GM10266 (cell line): ENCODE measurements at regions not wholly inside any gene's neighbourhood (a gene's known extent, or its start where the extent isn't known, plus 50 kb on each side); places are given as distances from the start of the nearest gene placed in this dataset.

Source experiments
- DNase-seq: peaks from one replicate; pipeline ENCODE4 v3.0.0; 2012; ENCODE audit errors: extremely low spot score
- TF ChIP-seq, protein P1 (sequence below): IDR thresholded peaks from 2 replicates; pipeline ENCODE4 v1.5.1; 2012; ENCODE audit warnings: mild to moderate bottlenecking, low read depth; ENCODE audit not compliant: control insufficient read depth, insufficient read depth; ENCODE audit errors: missing control alignments

DNA sequence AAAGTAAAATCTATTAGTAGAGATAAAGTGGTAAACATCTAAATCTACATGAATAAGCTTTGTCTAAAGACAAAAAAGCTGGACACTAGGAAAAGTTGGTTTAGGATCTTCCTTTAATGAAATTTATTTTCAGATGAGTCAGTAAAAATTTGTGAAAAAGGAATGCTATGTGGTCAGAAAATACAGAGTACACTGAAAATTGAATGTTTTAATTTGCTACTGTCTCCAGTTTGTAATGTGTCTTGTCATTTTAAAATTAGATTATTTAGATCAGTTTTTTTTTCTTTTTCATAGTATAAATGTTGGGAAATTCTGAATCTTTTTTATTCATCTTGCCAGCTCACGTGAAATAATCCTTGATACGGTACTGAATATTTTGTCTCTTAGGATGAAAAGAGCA, 56.9 kb downstream of the SLITRK6 start:
- TF ChIP-seq, protein P1, sequence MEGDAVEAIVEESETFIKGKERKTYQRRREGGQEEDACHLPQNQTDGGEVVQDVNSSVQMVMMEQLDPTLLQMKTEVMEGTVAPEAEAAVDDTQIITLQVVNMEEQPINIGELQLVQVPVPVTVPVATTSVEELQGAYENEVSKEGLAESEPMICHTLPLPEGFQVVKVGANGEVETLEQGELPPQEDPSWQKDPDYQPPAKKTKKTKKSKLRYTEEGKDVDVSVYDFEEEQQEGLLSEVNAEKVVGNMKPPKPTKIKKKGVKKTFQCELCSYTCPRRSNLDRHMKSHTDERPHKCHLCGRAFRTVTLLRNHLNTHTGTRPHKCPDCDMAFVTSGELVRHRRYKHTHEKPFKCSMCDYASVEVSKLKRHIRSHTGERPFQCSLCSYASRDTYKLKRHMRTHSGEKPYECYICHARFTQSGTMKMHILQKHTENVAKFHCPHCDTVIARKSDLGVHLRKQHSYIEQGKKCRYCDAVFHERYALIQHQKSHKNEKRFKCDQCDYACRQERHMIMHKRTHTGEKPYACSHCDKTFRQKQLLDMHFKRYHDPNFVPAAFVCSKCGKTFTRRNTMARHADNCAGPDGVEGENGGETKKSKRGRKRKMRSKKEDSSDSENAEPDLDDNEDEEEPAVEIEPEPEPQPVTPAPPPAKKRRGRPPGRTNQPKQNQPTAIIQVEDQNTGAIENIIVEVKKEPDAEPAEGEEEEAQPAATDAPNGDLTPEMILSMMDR: no peak
- DNase-seq: no peak

DNA sequence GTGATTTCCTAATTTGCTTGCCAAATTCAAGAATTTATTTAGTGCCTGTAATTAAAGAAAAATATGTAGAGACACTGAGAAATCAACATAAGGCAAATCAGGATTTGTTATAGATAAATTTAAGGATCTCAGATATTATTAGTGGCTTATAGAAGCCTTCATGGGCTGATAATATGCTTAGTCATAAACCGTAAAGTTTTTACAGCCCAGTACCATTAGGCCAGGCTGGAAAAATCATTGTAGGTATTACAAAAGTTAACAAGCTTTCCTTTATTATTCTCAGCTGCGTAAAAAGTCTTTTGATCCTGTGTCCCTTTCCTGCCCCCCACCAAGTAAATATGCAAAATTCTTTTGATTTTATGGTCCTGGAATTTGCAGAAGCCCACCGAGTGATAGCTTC, 58.2 kb downstream of the SLITRK6 start:
- no peak for DNase-seq
- TF ChIP-seq, protein P1: no peak

DNA sequence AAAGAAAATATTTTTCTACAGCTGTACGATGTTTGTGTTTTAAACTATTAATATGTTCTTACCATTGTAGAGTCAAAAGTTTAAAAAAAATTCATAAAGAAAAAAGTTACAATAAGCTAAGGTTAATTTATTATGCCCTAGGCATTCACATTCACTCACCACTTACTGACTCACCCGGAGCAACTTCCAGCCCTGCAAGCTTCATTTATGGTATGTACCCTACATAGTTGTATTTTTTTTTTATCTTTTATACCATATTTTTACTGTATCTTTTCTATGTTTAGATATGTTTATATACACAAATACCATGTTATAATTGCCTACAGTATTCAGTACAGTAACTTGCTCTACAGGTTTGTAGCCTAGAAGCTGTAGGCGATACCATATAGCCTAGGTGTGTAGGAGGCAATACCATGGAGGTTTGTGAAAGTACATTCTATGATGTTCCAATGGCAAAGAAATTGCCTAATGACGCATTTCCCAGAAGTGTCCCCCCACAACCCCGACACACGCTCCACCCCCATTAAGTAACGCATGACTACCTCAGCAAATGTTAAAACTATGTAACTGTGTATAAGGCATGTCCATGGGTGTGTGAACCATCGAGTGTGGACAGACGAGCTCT, 60.4 kb downstream of the SLITRK6 start:
- TF ChIP-seq, protein P1: no peak
- DNase-seq: no peak

DNA sequence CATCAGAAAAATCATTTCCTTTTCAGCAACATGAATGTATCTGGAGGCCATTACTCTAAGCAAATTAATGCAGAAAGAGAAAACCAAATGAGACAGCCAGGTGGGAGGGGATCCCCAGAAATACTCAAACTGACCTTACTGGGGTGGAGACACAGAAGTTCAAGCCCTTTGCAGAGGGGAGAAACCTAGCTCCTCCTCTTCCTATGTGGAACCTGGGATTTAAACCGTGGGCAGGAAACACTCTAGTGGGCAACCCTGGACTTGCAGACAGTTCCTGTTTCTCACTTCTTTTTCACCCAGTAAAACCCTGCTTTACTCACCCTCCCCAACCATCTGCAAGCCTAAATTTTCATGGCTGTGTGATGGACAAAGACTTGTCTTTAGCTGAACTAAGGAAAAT, 61.3 kb downstream of the SLITRK6 start:
- TF ChIP-seq, protein P1: no peak
- DNase-seq: no peak

DNA sequence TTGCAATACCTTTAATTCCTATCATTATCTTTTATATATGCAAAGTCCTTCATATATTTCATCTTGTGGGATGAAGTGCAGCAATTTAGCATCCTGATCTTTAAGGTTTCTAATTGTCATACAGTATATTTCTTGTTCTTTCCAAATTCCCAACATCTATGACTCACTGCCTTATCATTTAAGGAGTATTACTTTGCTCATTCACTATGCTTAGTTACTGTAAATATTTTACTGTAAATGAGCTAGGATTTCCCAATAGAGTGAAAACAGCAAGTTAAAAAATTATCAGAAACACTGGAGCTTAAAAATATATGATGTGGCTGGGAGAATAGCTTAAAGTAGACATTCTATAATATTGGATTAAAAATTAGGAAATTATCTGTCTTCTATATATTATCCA, 69.9 kb downstream of the SLITRK6 start:
- TF ChIP-seq, protein P1: no peak
- DNase-seq: no peak

DNA sequence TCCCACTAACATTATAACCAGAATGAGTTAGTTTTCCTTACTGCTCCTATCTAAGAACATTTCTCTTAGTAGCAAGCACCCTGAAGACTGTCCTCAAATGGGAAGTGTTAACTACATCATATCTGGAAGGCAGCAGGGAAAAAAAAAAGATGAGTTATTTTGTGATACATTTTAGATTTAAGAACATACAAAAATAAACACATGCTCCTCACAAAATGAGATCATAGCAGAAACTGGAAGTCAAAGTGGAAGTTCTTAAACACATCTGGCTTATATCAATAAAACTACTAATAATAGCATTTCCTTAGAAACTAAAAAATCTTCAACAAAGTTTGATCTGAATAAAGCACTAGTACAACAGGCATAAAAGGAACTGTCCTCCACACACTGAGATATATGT, 70.4 kb downstream of the SLITRK6 start:
- DNase-seq: no peak
- TF ChIP-seq, protein P1: no peak

DNA sequence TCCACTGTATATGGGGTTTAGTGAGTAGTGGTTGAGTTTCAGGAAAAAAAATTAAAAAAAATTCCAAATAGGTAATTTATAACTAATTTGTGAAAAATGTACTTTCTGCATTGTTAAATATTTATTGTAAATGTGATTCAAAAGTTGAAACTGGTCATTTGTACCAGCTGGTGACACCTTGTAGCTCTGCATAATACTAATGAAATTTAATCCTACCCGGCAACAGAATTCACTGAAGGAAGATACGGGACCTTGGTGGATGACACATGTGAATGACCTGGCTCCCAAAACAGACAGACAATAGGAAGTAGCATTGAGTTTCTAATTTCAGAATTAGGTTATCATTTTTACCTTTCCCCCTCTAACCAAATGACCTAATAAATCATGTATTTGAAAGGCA, 73.8 kb downstream of the SLITRK6 start:
- TF ChIP-seq, protein P1: no peak
- DNase-seq: no peak
